Fibroblast of peridontal ligament (primary cell): ENCODE measurements at regions not wholly inside any gene's neighbourhood (a gene's known extent, or its start where the extent isn't known, plus 50 kb on each side); places are given as distances from the start of the nearest gene placed in this dataset.

ENCODE experiments used
- DNase-seq: peaks from one replicate; pipeline ENCODE4 v3.0.0-alpha.2; 2010; ENCODE audit errors: extremely low read depth

DNA sequence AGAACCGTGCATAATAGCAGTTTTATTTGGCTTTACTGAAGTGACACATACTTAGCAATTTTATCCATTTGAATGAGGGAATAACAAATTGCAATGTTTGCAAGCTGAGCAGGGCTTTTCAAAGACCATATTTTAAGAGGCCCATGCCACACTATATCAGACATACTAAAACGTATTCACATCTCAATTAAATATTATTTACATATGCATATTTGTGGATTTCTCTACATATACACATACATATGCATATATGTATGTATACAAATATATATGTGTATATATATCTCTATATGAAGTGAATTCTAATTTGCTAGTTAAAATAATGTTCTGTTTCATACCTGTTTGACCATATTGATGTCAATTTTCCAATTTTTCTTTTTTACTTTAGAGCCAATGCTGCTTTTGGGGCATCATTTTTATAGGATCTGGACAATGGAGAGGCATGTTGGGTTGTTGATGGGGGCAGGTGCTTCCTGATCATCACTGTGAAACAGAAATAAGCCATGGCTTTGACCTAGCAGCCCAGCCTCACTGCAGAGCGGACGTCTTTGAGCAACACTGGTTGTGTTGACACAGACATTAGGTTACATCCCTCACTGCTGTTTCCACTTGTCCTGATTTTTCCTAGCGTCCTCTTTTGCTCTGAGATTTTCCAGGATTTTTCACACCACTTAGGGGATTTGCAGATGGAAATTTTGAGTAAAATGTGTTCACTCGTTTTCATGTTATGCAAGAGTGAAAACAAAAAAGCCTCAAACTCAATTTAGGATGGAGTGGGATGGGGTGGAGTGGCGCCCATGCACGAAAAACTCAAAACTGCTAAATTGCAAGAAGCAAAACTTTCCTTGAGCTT is 56.9 kb downstream of the RDH14 start:
- no peak for DNase-seq

DNA sequence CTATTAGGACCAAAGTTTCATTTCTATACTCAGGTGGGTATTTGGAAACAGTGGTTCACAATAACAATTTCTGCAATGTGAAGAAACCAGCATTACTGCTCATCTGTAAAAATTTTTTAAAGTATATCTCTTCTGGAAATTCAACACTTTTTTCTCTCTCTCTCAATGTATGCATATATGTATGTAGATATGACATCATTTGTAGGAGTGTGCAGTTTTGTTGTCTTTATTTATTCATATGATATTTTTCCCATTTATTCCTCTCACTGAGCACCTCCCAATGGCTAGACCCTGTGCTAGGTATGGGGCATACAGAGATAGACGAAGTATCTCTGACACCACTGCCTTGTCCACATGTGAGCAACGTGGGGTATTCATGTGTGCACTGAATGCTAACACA is 58.3 kb downstream of the RDH14 start:
- DNase-seq: no peak

DNA sequence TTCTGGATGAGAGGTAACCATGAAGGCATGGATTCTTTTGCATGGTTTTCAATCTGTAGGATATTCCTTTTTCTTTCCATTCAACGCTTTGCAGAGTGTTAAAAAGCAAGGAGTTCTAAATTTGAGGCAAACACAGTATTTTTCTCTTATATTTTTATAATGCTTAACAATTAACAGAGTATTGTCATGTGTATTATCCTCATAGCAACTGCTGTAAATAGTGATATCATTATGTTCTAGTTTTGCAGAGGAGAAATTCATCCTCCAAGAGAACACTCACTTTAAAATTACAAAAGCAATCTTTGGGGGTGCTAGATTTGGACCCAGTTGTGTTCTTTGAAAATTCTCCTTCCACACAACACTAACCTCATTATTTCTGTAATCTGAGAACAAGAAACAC is 58.7 kb downstream of the RDH14 start:
- DNase-seq: no peak

DNA sequence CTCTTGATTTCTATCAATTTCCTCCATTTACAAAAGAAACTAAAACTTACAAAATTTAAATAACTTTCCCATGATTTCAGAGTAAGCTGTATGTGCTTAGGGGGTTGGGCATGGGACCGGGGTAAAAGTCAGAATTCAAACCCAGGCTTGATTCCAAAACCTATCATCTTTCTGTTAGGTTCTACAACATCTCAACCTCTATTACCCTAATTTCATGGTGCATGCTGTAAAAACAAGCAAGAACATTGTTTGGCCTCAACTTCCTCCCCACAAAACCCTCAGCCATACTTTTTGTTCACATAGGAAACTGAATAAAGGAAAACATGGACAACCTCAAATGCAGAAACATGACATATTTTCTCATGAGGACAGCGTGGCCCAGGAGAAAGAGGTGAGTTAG is 59.3 kb downstream of the RDH14 start:
- DNase-seq: peak; percentile 76

DNA sequence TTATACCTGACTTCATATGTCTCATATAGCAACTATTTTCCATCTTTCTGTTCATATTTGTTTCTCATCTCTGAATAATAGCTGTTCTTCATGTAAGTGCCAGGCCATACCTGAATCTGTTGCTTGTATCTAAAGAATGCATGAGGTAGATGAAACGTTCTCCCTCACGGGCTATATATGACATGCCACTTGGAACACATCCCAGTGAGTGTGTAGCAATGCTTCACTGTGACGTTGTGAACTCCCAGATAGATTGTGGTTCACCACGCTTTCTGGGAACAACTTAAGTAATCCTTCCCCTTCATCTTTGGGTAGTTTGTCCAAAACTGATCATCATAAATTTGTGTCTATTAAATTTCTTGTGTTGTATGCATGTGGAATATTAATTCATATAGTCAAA is 60.1 kb downstream of the RDH14 start:
- DNase-seq: peak; percentile 91

DNA sequence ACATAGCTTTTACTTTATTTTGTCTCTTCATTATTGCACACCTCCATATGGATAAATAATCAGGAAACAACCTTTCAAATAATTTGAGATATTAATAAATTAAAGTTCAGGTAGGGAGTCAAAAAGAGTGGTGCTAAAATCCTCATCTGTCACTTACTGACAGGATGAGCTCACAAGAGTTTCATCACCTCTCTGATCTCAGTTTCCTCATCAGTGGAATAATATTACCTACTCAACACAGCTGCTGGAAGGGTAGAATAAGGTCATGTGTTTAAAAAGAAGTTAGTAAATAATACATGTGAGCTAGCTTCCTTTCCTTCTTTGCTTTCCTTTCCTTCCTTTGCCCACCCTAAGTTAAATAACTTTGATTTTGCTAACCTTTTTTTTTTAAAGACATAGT is 61.9 kb downstream of the RDH14 start:
- no peak for DNase-seq

DNA sequence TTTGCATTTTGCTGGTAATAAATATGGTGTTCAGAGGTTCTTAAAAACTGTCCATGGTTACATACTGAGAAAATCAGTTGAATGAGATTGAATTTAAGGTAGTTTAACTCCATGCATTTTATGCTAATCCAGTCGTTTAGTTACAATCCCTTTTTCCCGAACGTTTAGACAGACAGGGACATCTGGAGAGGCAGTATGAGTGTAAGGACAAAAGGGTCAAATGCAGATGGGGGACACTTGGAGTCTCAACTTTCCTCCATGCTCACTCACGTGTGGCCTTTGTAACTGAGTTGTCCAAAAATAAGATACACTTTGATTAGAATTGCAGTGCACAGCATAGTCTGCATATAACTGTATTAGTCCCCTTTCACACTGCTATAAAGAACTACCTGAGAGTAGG is 63.9 kb downstream of the RDH14 start:
- no peak for DNase-seq

DNA sequence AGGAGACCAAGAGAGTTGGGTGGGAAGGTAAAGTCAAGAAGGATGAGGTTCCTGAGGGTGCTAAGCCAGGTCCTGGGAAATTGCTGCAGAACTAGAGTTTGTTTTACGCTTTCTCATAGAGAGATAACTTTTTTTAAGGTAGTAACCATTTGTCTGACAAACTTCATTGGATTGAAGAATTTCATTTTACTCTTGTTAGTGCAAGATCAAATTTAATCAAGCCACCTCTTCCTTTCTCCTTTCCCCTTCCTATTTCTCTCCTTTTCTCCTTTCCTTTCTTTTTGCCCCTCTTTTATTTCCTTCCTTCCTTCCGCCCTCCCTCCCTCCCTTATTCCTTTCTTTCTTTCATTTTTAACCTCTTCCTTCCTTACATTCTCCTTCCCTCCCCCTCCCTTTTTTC is 65.4 kb downstream of the RDH14 start:
- no peak for DNase-seq

DNA sequence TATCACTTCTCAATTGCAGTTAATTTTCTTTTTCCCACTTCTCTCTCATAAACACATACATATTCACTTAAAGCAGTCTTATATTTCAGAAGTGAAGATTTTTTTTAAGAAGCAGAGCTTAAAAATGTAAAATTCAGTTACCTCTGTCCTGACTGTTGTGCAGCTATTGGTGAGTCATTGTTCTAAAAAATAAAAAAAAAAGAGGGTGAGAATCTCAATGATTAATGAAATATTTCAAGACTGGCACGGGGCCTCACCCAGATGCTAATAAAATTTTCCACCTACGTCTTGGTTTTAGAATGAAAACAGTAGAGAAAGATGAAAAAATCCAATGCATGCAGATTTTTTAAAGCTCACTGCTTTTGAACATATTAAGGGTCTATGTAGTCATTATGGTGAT is 67.7 kb downstream of the RDH14 start:
- no peak for DNase-seq

DNA sequence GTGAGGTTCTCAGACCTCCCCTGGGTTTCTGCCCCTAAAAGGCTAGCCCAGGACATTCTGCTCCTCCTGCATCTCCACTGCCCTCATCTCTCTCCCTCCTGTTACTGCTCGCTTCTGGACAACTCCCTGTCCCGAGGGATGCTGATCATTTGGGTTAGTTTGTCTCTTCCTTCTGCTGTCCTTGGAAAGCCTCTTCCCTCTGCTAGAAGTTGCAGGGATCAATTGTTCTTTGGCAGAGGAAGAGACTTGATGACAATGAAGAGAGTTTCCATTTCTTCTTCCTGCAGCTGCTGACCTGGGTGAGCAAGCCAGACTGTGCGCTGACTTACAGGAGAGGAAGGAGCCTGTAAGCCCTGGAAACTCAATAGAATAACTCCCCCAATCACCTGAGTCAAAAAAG is 68.9 kb downstream of the RDH14 start:
- no peak for DNase-seq

DNA sequence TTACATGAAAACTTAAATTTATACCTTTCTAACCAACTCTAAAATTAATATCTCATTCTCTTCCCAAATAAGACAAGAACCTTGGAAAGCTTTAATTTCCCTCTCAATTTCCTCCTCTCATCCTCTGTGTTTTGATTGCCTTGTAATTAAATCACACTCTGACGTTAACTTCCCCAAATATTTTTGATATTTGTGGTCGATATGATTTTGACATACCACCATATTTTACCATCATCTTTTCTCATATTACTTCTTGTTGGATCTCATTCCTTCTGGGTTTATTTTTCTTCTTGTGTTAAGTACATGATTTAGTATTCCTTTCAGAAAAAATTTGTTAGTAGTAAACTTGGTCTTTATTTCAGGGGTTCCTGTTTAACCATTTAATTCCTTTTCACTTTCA is 69.6 kb downstream of the RDH14 start:
- DNase-seq: peak; percentile 66

DNA sequence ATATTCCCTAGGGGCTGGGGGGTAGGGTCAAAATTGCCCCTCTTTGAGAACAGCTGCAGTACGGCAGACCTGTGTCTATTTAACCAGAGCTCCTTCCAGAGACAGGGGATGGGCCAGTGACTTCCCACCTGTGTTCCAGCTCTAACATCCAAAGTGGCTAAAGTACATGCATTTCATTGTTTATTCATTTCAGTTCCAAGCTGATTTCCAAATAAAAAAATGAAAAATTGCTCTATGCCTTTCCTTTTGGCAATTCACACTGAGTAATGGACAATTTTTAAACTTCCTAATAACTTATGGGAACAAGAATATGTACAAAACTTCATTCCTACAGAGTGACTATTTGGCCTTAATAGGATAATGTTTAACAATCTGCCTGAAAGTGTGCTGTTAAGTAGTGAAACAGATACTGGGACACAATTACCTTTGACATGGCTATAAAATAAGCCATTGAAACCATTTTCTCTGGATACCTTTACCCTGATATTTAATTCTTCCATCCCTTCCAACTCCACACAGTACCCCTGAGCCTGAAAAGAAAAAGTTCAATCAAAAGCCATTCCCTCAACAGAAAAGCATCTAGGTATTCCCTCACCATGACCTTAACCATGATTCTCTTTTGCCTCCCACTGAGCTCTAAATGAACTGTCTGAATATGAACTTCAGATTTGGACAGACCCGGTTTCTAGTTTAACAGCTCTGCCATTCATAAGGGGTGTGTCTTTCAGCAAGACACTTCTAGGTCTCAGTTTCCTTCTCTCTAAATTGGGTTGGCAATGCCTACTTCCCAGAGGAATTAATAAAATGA is 73.1 kb downstream of the RDH14 start:
- no peak for DNase-seq

DNA sequence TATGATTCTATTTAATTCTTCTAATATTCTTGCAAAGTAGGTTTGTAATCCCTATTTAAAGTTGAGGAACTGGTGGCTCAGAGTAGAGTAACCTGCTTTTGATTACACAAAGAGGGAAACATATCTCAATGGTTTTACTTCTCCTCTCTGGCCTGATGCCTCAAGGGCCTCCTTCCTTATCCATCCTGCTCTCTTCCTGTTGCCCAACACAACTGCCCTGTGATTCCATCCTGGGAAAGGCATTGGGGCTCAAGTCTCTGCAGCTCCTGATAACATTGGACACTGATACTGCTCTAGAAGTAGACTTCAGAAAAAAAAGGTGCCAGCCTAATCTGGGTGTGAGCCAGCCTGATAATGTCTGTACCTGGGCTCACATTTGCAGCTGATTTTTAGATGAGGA is 75.8 kb downstream of the RDH14 start:
- DNase-seq: no peak

DNA sequence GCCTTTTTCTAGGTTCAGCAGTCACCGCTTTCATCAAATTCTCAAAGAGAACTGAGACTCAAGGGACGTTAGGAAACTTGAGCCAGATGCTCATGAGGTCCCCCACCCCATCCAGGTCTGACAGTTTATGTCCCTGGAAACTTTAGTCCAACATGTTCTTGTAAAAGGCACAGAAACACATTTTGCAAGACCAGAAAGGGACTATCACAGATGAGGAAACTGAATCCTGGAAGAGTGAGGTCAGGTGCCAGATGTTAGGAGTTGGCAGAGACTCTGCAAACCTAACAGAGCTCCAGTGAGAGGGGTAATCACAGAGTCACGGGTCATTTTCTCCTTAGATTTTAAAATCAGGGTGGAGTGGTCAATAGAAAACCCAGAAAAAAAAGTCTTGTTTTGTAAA is 76.6 kb downstream of the RDH14 start:
- peak; percentile 52 for DNase-seq

DNA sequence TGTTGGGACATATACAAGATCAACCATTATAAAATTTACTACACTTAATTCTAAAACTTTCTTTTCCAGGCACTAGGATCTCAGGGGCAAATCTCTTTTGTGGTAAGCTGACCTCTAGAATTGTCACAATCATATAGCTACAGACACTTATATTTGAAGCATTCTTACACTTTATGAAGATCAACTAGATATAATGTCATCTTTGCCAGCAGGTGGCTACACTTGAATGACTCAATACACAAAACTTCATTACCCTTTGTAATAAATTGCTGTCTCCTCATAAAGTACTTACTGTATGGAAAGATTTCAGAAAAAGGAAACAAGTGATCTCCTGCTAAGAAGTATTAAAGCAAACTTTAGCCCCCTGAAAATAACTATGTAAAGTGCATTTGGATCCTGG is 77.8 kb downstream of the RDH14 start:
- no peak for DNase-seq

DNA sequence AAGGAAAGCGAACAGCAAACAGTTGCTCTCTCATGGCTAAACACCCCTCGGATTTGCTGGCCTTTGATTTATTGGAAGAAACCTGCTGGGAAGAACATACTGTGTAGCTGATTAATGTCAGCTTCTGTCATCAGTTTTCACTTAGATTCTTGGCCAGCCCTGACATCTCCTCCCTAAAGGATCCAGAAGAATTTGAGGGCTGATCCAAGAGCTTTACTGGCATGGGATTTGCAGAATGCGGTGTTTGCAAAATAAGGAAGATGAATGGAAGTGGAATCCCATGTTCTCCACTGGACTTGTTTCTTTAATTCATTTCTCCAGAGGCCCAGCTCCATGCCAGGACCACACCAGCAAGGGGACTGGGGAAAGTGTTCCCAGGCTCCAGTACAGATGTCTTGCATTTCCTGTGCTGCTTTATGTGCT is 80.5 kb downstream of the RDH14 start:
- peak; percentile 93 for DNase-seq

DNA sequence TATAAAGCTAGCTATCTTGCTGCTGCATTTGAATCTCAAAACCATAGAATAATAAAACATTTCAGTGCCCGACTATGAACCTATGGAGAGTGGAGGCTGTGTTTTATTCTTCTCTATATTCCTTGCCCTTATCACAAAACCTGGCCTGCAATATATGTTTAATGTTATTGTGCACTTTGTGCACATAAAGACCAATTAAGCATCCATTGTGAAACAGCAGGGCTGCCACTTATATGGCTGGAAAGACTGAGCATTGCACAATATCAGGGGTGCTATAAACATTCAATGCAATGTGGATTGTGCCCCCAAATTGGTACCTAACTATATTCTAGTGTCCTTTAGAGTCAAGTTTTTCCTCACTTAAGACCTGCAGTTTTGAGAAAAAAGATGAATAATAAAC is 83.2 kb downstream of the RDH14 start:
- no peak for DNase-seq

DNA sequence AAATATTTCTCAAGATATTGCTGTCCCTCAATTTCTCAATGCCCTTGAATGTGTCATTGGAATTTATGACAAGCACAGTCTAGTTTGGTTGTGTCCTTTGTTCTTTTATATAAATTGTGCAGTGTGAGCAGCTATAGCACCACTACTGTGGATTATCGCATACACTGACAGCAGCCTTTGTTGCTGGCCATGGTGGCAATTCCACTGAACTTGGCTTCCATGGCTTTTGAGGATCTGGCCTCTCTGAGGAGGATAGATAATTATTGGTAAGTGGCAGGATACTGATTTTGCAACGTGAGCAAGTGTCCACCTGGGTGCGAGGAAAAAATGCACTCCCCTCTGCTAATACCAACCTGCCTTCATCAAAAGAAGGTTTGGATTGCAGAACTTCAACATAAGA is 84.0 kb downstream of the RDH14 start:
- DNase-seq: no peak

DNA sequence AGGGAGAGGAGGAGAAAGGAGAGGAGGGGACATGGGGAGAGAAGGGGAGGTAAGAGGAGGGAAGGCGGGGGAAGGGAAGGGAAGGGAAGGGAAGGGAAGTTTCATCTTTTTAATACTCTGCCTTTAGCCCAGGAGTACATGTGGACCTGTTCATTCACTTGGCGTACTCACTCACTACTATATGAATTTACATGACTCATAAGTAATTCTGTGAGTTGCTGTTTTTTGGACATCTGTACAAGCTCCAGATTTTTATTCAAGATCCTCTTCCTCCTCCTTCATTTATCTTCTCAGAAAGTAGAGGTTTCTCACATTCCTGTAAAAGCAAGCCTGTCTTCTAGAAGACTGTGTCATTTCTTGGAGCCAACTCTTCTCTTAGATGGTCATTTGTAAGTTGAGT is 84.6 kb downstream of the RDH14 start:
- peak; percentile 41 for DNase-seq

DNA sequence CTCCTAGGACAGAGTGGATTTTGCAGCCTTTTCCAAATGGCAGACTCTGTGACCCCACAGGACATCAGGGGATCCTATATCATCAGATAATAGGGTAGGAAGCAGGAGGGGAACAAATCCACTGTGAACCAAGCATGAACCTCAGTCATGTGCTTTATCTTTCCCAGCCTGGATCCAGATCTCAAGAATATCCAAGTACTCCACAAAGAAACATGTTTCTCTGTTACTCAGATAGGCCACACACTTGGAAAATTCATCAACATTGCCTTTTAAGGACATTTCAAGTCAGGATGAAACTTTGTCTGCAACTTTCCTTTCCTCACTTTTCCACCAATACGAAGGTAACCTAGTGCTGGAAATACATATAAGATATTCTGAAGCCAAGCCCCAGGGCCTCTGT is 85.8 kb downstream of the RDH14 start:
- DNase-seq: peak; percentile 39

DNA sequence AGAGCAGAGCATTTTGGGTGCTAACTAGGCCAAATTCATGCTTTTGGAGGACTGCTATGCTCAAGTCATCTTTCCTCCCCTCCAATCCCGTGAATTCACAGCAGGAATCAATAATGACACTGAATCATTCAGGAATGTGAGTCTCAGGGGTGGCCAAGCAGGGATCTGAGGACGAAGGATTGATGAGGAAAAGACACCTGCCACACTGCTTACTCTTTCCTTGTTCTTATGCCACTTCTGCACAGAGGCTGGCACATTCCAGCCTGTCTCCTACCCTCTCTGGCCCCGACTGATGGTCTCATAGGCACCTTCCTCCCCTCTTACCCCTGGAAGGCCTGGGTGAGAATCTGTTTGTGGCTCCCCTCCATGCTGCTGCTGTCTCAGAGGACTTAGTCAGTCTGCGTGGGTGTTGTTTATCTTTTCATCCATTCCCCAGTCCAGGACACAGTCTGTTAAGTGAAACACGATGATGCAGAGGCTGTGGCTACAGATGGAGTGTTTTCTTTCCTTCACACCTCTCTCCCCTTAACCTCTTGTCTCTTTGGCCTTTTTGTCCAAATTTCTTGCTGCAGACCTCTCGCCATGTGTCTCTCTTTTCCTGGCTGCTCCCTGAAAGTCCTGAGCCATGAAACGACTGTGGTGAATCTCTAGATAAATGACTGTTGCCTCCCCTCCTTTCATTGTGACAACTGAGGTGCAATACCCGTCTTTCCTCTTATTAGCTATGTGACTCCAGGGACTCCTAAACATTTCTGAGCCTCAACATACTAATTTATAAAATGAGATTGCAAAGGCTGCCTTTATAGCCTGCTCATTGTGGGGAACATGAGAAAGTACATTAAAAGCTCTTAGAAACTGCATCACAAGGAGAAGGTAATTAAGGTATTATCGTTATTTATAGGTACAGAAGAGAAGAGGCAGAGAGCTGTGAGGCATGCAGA is 86.9 kb downstream of the RDH14 start:
- DNase-seq: peak; percentile 81

DNA sequence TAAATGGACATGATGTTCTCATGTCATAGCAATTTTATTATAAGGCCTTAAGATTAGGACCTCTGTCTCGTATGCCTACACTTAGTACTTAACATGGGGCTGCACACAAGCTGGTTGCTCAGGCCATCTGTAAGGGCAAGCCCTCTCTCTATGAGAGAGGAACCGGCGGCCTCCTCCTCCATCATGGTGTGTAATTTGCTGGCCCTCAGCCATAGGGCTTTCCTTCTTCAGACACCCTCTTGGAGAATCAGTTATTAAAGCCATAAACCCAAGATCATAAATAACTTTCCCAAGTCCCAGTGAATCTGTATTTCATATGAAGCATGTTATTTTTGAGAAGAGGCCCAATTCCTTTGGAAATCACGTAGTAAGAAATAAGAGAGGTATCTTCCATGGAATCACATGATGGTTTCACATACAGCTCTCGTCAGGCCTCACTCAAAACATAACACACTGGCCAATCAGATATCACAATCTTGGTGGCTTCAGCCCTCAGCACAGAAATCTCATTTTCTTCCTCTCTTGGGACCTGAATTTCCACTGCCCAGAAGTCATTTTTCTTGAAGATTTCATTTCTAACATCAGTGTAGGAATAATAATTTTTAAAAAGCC is 92.6 kb downstream of the RDH14 start:
- no peak for DNase-seq
